Stromal cell of bone marrow (primary cell): ENCODE measurements at regions not wholly inside any gene's neighbourhood (a gene's known extent, or its start where the extent isn't known, plus 50 kb on each side); places are given as distances from the start of the nearest gene placed in this dataset.

Experiments
- DNase-seq: peaks from one replicate; pipeline ENCODE4 v3.0.0-alpha.2; 2012; ENCODE audit warnings: low read depth

GRCh38 chr11:134555510-134555909 lies 143.5 kb upstream of the B3GAT1 start:
- DNase-seq: no peak

- DNase-seq: no peak
Observed at GRCh38 chr11:134554861-134555260, 142.8 kb upstream of the B3GAT1 start.

- DNase-seq: no peak
Observed at GRCh38 chr11:134554106-134554505, 142.1 kb upstream of the B3GAT1 start.

GRCh38 chr11:134552749-134553148 lies 140.7 kb upstream of the B3GAT1 start:
- DNase-seq: no peak

- DNase-seq: no peak
Observed at GRCh38 chr11:134545521-134545920, 133.5 kb upstream of the B3GAT1 start.

- no peak for DNase-seq
Observed at GRCh38 chr11:134544095-134544815, 132.2 kb upstream of the B3GAT1 start.

- DNase-seq: no peak
Observed at GRCh38 chr11:134543645-134544044, 131.6 kb upstream of the B3GAT1 start.

GRCh38 chr11:134543241-134543640 lies 131.2 kb upstream of the B3GAT1 start:
- no peak for DNase-seq

- no peak for DNase-seq
Observed at GRCh38 chr11:134542401-134543165, 130.5 kb upstream of the B3GAT1 start.

- no peak for DNase-seq
Observed at GRCh38 chr11:134541951-134542350, 129.9 kb upstream of the B3GAT1 start.

GRCh38 chr11:134541355-134541754 lies 129.3 kb upstream of the B3GAT1 start:
- DNase-seq: no peak

GRCh38 chr11:134539285-134539684 lies 127.2 kb upstream of the B3GAT1 start:
- no peak for DNase-seq

GRCh38 chr11:134538742-134539141 lies 126.7 kb upstream of the B3GAT1 start:
- DNase-seq: no peak

- DNase-seq: no peak
Observed at GRCh38 chr11:134537941-134538340, 125.9 kb upstream of the B3GAT1 start.

- no peak for DNase-seq
Observed at GRCh38 chr11:134537296-134537695, 125.3 kb upstream of the B3GAT1 start.

- DNase-seq: no peak
Observed at GRCh38 chr11:134536677-134537076, 124.6 kb upstream of the B3GAT1 start.

- DNase-seq: no peak
Observed at GRCh38 chr11:134536219-134536618, 124.2 kb upstream of the B3GAT1 start.

GRCh38 chr11:134535029-134536025 lies 123.3 kb upstream of the B3GAT1 start:
- DNase-seq: no peak

- no peak for DNase-seq
Observed at GRCh38 chr11:134533511-134533910, 121.5 kb upstream of the B3GAT1 start.

- no peak for DNase-seq
Observed at GRCh38 chr11:134532921-134533421, 120.9 kb upstream of the B3GAT1 start.

GRCh38 chr11:134532131-134532920 lies 120.3 kb upstream of the B3GAT1 start:
- DNase-seq: no peak
